ENCODE measurements at regions not wholly inside any gene's neighbourhood (a gene's known extent, or its start where the extent isn't known, plus 50 kb on each side); places are given as distances from the start of the nearest gene placed in this dataset.

GRCh38 chr6:112749673-112750072 is 402.5 kb downstream of the RFPL4B start:
- TF ChIP-seq FOXM1 (IDR thresholded peaks at IDR 0.05; ENCODE audit: low read depth) (no peak), YY1 (IDR thresholded peaks at IDR 0.05; ENCODE audit: low read depth) (no peak), MEF2A (IDR thresholded peaks at IDR 0.05; ENCODE audit: borderline replicate concordance, low read depth) (no peak), RFX5 (IDR thresholded peaks at IDR 0.05; ENCODE audit: low read length) (no peak), CTCF (IDR thresholded peaks at IDR 0.05) (no peak), PBX3 (IDR thresholded peaks at IDR 0.05) (no peak)
- no peak overlapping the region for H2AFZ ChIP-seq (ENCODE audit: low read depth)
- no peaks in the 10 kb centered on the region for H3K4me1 ChIP-seq (ENCODE audit: control insufficient read depth in 1 of 2, insufficient read depth in 2 of 2, low read depth in 1 of 2, low read length in 1 of 2)
- no peaks in the 10 kb centered on the region for H3K9me3 ChIP-seq
- no peaks in the 10 kb centered on the region for H3K36me3 ChIP-seq (replicated peaks in 1 of 2; ENCODE audit: control insufficient read depth in 1 of 2, insufficient read depth in 2 of 2, low read length in 1 of 2)
- POLR2A ChIA-PET, result no interaction called here
- H3K9me2 ChIP-seq, result no peaks in the 10 kb centered on the region
- H3K79me2 ChIP-seq (ENCODE audit: insufficient read depth), result no peaks in the 10 kb centered on the region
- 91% methylated on average over 5 of the region's 5 CpGs for WGBS (ENCODE audit: low lambda C conversion rate)
- H3K27ac ChIP-seq (ENCODE audit: low read depth in 2 of 2, low read length in 1 of 2), result no peak overlapping the region
- H3K9ac ChIP-seq, result no peak overlapping the region
- no peak overlapping the region for H3K4me3 ChIP-seq (ENCODE audit: low read depth in 2 of 2, low read length in 1 of 2)
- H3K27me3 ChIP-seq (ENCODE audit: insufficient read depth), result no peaks in the 10 kb centered on the region
- CTCF ChIA-PET, result no interaction called here
- no peaks in the 10 kb centered on the region for H4K20me1 ChIP-seq (ENCODE audit: insufficient read depth)
- H3F3A ChIP-seq (replicated peaks; ENCODE audit: insufficient read depth), result no peaks in the 10 kb centered on the region
- DNase-seq, result no peak
- H3K4me2 ChIP-seq, result no peak overlapping the region

GRCh38 chr6:112752305-112752704 is 405.2 kb downstream of the RFPL4B start:
- WGBS (ENCODE audit: low lambda C conversion rate), result 70% methylated on average over 2 of the region's 2 CpGs
- Histone ChIP-seq H3K9ac (no peak overlapping the region), H3K79me2 (ENCODE audit: insufficient read depth) (no peaks in the 10 kb centered on the region), H3K9me3 (no peaks in the 10 kb centered on the region), H4K20me1 (ENCODE audit: insufficient read depth) (no peaks in the 10 kb centered on the region), H2AFZ (ENCODE audit: low read depth) (no peak overlapping the region), H3K27me3 (ENCODE audit: insufficient read depth) (no peaks in the 10 kb centered on the region), H3K9me2 (no peaks in the 10 kb centered on the region), H3K4me1 (ENCODE audit: control insufficient read depth in 1 of 2, insufficient read depth in 2 of 2, low read depth in 1 of 2, low read length in 1 of 2) (no peaks in the 10 kb centered on the region), H3K4me2 (no peak overlapping the region), H3K4me3 (ENCODE audit: low read depth in 2 of 2, low read length in 1 of 2) (no peak overlapping the region), H3K27ac (ENCODE audit: low read depth in 2 of 2, low read length in 1 of 2) (no peak overlapping the region), H3K36me3 (replicated peaks in 1 of 2; ENCODE audit: control insufficient read depth in 1 of 2, insufficient read depth in 2 of 2, low read length in 1 of 2) (no peaks in the 10 kb centered on the region), H3F3A (replicated peaks; ENCODE audit: insufficient read depth) (no peaks in the 10 kb centered on the region)
- no peak for DNase-seq
- POLR2A ChIA-PET, result no interaction called here
- TF ChIP-seq TEAD4 (IDR thresholded peaks at IDR 0.05; ENCODE audit: borderline replicate concordance, insufficient read depth), result no peak
- TF ChIP-seq FOXM1 (IDR thresholded peaks at IDR 0.05; ENCODE audit: low read depth), result no peak
- TF ChIP-seq MXI1 (IDR thresholded peaks at IDR 0.05; ENCODE audit: low read depth, low read length), result no peak
- no peak for TF ChIP-seq USF2 (IDR thresholded peaks at IDR 0.05; ENCODE audit: borderline replicate concordance, low read depth, low read length)
- CTCF ChIA-PET, result no interaction called here

All from SK-N-SH (cell line).